ENCODE measurements at regions not wholly inside any gene's neighbourhood (a gene's known extent, or its start where the extent isn't known, plus 50 kb on each side); places are given as distances from the start of the nearest gene placed in this dataset.

GRCh38 chr9:38154501-38155421, 85.7 kb upstream of the SHB start:
- BruUV-seq (replicated peaks), result no TSS peak
- Histone ChIP-seq H3K4me2 (ENCODE audit: low read length) (no peak overlapping the region), H3K27ac (ENCODE audit: low read length) (no peak overlapping the region), H3K9ac (ENCODE audit: low read length) (no peak overlapping the region), H3K9me3 (ENCODE audit: low read length) (no peaks in the 10 kb centered on the region), H2AFZ (ENCODE audit: low read length) (no peak overlapping the region), H3F3A (ENCODE audit: low read length, unreplicated experiment) (no peaks in the 10 kb centered on the region), H3K79me2 (ENCODE audit: low read length) (no peaks in the 10 kb centered on the region), H3K4me1 (ENCODE audit: insufficient read depth, low read length) (no peaks in the 10 kb centered on the region), H3K36me3 (ENCODE audit: low read depth, low read length) (no peaks in the 10 kb centered on the region), H4K20me1 (ENCODE audit: low read length) (no peaks in the 10 kb centered on the region), H3K4me3 (ENCODE audit: low read length) (no peak overlapping the region), H3K9me2 (replicated peaks; ENCODE audit: low read length) (no peaks in the 10 kb centered on the region), H3K27me3 (ENCODE audit: low read length) (no peaks in the 10 kb centered on the region)
- TF ChIP-seq EZH2phosphoT487 (IDR thresholded peaks at IDR 0.05; ENCODE audit: borderline replicate concordance, low read length) (no peak), EZH2 (IDR thresholded peaks at IDR 0.05; ENCODE audit: low read length, unreplicated experiment) (no peak)
- TF ChIP-seq, protein P1, sequence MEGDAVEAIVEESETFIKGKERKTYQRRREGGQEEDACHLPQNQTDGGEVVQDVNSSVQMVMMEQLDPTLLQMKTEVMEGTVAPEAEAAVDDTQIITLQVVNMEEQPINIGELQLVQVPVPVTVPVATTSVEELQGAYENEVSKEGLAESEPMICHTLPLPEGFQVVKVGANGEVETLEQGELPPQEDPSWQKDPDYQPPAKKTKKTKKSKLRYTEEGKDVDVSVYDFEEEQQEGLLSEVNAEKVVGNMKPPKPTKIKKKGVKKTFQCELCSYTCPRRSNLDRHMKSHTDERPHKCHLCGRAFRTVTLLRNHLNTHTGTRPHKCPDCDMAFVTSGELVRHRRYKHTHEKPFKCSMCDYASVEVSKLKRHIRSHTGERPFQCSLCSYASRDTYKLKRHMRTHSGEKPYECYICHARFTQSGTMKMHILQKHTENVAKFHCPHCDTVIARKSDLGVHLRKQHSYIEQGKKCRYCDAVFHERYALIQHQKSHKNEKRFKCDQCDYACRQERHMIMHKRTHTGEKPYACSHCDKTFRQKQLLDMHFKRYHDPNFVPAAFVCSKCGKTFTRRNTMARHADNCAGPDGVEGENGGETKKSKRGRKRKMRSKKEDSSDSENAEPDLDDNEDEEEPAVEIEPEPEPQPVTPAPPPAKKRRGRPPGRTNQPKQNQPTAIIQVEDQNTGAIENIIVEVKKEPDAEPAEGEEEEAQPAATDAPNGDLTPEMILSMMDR (conservative IDR thresholded peaks at IDR 0.05; ENCODE audit: low read depth, low read length), result no peak
- ChIA-PET CTCF (no interaction called here), POLR2A (ENCODE audit: unreplicated experiment) (interaction anchor here (0.6 kb wide), 1 partner anchor 1990 kb away, joined by 3 read pairs; no protein-coding TSS in a partner anchor)
- peak; percentile 22; the same call in 1 of the 2 replicates for ATAC-seq
- DNase-seq, result peak; percentile 38
- intact Hi-C loops (cut with micrococcal nuclease), result no loop called here

DNA sequence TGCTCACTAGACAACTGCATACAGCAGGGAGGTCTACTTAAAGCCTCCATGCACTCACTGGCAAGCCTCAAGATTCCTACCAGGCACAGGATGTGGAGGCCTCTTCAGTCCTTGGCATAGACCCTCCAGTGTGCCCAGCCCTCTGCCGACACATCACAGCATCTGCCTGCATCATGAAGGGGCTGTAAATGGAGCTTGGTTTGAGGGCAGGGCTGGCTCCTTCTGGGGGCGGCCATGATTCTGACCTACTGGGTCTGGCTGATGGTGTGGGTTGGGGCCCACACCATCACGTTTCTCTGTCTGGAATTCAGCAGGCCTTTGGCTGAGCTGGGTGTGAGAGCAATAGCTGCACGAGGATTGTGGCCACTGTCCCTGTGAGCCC, 84.9 kb upstream of the SHB start:
- no peaks in the 10 kb centered on the region for H3K9me2 ChIP-seq (replicated peaks; ENCODE audit: low read length)
- TF ChIP-seq EZH2 (IDR thresholded peaks at IDR 0.05; ENCODE audit: low read length, unreplicated experiment), result no peak
- TF ChIP-seq, protein P1 (conservative IDR thresholded peaks at IDR 0.05; ENCODE audit: low read depth, low read length), result no peak
- no peak for TF ChIP-seq EZH2phosphoT487 (IDR thresholded peaks at IDR 0.05; ENCODE audit: borderline replicate concordance, low read length)
- ChIA-PET POLR2A (ENCODE audit: unreplicated experiment) (no interaction called here), CTCF (no interaction called here)
- no peaks in the 10 kb centered on the region for H3K79me2 ChIP-seq (ENCODE audit: low read length)
- no TSS peak for BruUV-seq (replicated peaks)
- H3K9me3 ChIP-seq (ENCODE audit: low read length), result no peaks in the 10 kb centered on the region
- no peak overlapping the region for H3K9ac ChIP-seq (ENCODE audit: low read length)
- H3K4me1 ChIP-seq (ENCODE audit: insufficient read depth, low read length), result no peaks in the 10 kb centered on the region
- intact Hi-C loops (cut with micrococcal nuclease), result no loop called here
- no peak overlapping the region for H3K4me2 ChIP-seq (ENCODE audit: low read length)
- no peaks in the 10 kb centered on the region for H4K20me1 ChIP-seq (ENCODE audit: low read length)
- H3K4me3 ChIP-seq (ENCODE audit: low read length), result no peak overlapping the region
- DNase-seq (no peak), ATAC-seq (no peak)
- no peaks in the 10 kb centered on the region for H3K36me3 ChIP-seq (ENCODE audit: low read depth, low read length)
- no peaks in the 10 kb centered on the region for H3F3A ChIP-seq (ENCODE audit: low read length, unreplicated experiment)
- H3K27ac ChIP-seq (ENCODE audit: low read length), result no peak overlapping the region
- no peak overlapping the region for H2AFZ ChIP-seq (ENCODE audit: low read length)
- H3K27me3 ChIP-seq (ENCODE audit: low read length), result no peaks in the 10 kb centered on the region

Data from PC-3 (cell line).